ENCODE measurements at regions not wholly inside any gene's neighbourhood (a gene's known extent, or its start where the extent isn't known, plus 50 kb on each side); places are given as distances from the start of the nearest gene placed in this dataset.

DNA sequence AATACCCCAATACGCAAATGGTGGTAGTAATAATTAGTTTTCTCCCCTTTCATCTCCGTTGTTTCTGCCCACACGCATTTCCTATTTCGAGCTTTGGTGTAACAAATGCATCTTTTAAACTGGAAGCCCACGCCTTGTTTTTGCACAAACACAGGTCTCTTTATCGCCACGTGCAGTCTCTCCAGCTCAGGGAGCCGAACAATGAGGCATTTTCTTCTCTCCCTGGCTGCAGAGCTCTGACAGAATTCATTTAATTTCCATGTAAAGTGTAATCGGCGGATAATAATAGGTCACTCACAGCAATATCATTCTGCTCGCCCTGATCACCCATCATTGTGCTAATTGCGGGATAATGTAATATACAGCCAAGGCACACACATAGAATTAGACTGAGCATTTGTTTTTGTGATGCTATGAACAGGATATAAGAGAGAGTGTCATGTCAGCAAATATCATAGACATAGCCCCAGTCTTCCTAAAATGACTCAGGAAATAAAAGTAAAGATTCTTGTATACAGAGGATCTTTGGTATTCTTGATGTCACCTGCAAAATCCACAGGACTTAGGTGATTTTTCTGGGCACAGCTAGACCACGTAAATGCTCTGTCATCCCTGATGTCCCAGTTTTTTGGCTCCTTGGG, 452.6 kb upstream of the CDH11 start:
- TF ChIP-seq, protein P1, sequence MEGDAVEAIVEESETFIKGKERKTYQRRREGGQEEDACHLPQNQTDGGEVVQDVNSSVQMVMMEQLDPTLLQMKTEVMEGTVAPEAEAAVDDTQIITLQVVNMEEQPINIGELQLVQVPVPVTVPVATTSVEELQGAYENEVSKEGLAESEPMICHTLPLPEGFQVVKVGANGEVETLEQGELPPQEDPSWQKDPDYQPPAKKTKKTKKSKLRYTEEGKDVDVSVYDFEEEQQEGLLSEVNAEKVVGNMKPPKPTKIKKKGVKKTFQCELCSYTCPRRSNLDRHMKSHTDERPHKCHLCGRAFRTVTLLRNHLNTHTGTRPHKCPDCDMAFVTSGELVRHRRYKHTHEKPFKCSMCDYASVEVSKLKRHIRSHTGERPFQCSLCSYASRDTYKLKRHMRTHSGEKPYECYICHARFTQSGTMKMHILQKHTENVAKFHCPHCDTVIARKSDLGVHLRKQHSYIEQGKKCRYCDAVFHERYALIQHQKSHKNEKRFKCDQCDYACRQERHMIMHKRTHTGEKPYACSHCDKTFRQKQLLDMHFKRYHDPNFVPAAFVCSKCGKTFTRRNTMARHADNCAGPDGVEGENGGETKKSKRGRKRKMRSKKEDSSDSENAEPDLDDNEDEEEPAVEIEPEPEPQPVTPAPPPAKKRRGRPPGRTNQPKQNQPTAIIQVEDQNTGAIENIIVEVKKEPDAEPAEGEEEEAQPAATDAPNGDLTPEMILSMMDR (IDR thresholded peaks at IDR 0.05) = no peak
- TF ChIP-seq POLR2A (IDR thresholded peaks at IDR 0.05) = no peak
